ENCODE measurements at regions not wholly inside any gene's neighbourhood (a gene's known extent, or its start where the extent isn't known, plus 50 kb on each side); places are given as distances from the start of the nearest gene placed in this dataset.
"Not testable (repeated sequence)": the region's sequence is repeated elsewhere in the genome, so short reads cannot be mapped to it uniquely, and the experiment has no call there.

DNA sequence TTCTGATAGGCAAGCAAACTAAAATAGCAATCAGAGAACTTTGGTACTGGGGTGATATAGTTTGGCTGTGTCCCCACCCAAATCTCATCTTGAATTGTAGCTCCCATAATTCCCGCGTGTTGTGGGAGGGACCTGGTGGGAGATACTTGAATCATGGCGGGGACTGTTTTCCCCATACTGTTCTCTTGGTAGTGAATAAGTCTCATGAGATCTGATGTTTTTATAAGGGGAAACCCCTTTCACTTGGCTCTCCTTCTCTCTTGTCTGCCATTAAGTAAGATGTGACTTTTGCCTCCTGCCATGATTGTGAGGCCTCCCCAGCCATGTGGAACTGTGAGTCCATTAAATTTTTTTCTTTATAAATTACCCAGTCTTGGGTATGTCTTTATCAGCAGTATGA lies 62.6 kb upstream of the C1orf53 start:
- H3K9me3 ChIP-seq (ENCODE audit: control insufficient read depth in 2 of 2, insufficient read depth in 1 of 2, low read depth in 1 of 2, low read length in 1 of 2); H3K36me3 ChIP-seq (ENCODE audit: control insufficient read depth in 3 of 3, insufficient read depth in 2 of 3, low read depth in 1 of 3, low read length in 3 of 3); H3K27me3 ChIP-seq (ENCODE audit: control insufficient read depth in 3 of 3, insufficient read depth in 3 of 3, low read length in 3 of 3); H3K27ac ChIP-seq (ENCODE audit: low read depth in 1 of 3, low read length in 2 of 3); DNase-seq; H3K4me1 ChIP-seq (ENCODE audit: control insufficient read depth in 3 of 3, insufficient read depth in 2 of 3, low read depth in 1 of 3, low read length in 2 of 3); H3K4me3 ChIP-seq (ENCODE audit: low read depth in 1 of 3, low read length in 3 of 3); FAIRE-seq: not testable (repeated sequence)
- 86 to 93% (median 89%) methylated on average over 3 of the region's 3 CpGs for WGBS, 3 donors

DNA sequence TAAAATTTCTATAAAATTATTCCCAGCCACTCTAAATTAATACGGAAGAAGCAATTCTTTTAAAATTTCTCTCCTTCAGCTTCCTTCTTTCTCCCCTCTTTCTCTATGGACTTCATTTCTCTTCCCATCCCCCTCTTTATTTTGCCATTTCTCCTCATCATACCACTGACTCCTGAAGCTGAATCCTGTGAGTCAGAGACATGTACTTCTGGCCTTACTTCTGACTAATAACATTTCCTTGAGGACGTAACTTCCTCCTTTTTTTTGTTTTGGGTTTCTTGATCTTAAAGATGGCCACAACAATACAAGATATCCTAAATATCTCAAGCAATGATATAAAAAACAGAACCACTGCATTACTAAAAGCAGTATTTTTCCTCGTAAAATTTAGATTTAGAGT lies 63.6 kb upstream of the DENND1B start:
- FAIRE-seq = no peak
- 77 to 82% (median 80%) methylated on average over 3 of the region's 3 CpGs for WGBS, 3 donors

DNA sequence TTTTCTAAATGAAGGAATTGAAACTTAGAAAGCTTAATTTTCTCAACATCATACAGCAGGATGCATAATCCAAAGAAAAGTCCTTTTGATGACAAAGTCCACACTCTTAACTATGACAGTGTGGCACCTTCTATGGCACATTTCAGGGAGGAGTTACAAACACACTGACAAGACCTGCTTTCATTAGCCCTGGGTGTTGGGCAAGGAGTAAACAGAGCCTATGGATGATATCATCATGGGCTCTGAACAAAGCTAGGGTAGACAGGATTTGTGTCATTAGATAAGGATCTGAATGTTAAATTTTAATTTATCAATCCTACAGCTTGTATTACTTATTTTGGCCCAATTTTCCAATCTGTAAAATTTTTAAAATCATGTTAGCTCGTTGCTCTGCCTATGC lies 62.6 kb upstream of the DENND1B start:
- WGBS, 3 donors = 66 to 68% (median 67%) methylated on average over 1 of the region's 1 CpG

More for the DNA sequence above, 63.6 kb upstream of the DENND1B start:
- peak in 1 of 2 donors; percentile 14 for DNase-seq
- peaks cover 0 to 2% (median 0%) of the 10 kb centered on the region in 3 donors for H3K4me1 ChIP-seq (ENCODE audit: control insufficient read depth in 3 of 3, insufficient read depth in 2 of 3, low read depth in 1 of 3, low read length in 2 of 3)
- no peaks in the 10 kb centered on the region for H3K9me3 ChIP-seq (ENCODE audit: control insufficient read depth in 2 of 2, insufficient read depth in 1 of 2, low read depth in 1 of 2, low read length in 1 of 2)
- no peak overlapping the region for H3K27ac ChIP-seq (ENCODE audit: low read depth in 1 of 3, low read length in 2 of 3)
- no peaks in the 10 kb centered on the region for H3K36me3 ChIP-seq (ENCODE audit: control insufficient read depth in 3 of 3, insufficient read depth in 2 of 3, low read depth in 1 of 3, low read length in 3 of 3)
- no peaks in the 10 kb centered on the region for H3K27me3 ChIP-seq (ENCODE audit: control insufficient read depth in 3 of 3, insufficient read depth in 3 of 3, low read length in 3 of 3)
- no peak overlapping the region for H3K4me3 ChIP-seq (ENCODE audit: low read depth in 1 of 3, low read length in 3 of 3)

DNA sequence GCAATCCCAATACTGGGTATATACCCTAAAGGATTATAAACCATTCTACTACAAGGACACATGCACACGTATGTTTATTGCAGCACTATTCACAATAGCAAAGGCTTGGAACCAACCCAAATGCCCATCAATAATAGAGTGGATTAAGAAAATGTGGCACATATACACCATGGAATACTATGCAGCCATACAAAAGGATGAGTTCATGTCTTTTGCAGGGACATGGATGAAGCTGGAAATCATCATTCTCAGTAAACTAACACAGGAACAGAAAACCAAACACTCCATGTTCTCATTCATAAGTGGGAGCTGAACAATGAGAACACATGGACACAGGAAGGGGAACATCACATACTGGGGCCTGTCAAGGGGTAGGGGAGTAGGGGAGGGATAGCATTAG lies 61.1 kb upstream of the DENND1B start:
- not testable (repeated sequence) for H3K4me1 ChIP-seq (ENCODE audit: control insufficient read depth in 3 of 3, insufficient read depth in 2 of 3, low read depth in 1 of 3, low read length in 2 of 3); H3K9me3 ChIP-seq (ENCODE audit: control insufficient read depth in 2 of 2, insufficient read depth in 1 of 2, low read depth in 1 of 2, low read length in 1 of 2); H3K4me3 ChIP-seq (ENCODE audit: low read depth in 1 of 3, low read length in 3 of 3); DNase-seq; H3K27ac ChIP-seq (ENCODE audit: low read depth in 1 of 3, low read length in 2 of 3); H3K36me3 ChIP-seq (ENCODE audit: control insufficient read depth in 3 of 3, insufficient read depth in 2 of 3, low read depth in 1 of 3, low read length in 3 of 3); H3K27me3 ChIP-seq (ENCODE audit: control insufficient read depth in 3 of 3, insufficient read depth in 3 of 3, low read length in 3 of 3); FAIRE-seq
- WGBS, 3 donors = 79 to 88% (median 88%) methylated on average over 1 of the region's 1 CpG

More for the DNA sequence above, 62.6 kb upstream of the DENND1B start:
- Histone ChIP-seq H3K9me3 (ENCODE audit: control insufficient read depth in 2 of 2, insufficient read depth in 1 of 2, low read depth in 1 of 2, low read length in 1 of 2) (no peaks in the 10 kb centered on the region), H3K4me3 (ENCODE audit: low read depth in 1 of 3, low read length in 3 of 3) (no peak overlapping the region), H3K27ac (ENCODE audit: low read depth in 1 of 3, low read length in 2 of 3) (no peak overlapping the region), H3K4me1 (ENCODE audit: control insufficient read depth in 3 of 3, insufficient read depth in 2 of 3, low read depth in 1 of 3, low read length in 2 of 3) (peaks cover 0 to 2% (median 0%) of the 10 kb centered on the region in 3 donors), H3K27me3 (ENCODE audit: control insufficient read depth in 3 of 3, insufficient read depth in 3 of 3, low read length in 3 of 3) (no peaks in the 10 kb centered on the region), H3K36me3 (ENCODE audit: control insufficient read depth in 3 of 3, insufficient read depth in 2 of 3, low read depth in 1 of 3, low read length in 3 of 3) (no peaks in the 10 kb centered on the region)
- peak in 1 of 2 donors; percentile 64 for DNase-seq
- FAIRE-seq = no peak

DNA sequence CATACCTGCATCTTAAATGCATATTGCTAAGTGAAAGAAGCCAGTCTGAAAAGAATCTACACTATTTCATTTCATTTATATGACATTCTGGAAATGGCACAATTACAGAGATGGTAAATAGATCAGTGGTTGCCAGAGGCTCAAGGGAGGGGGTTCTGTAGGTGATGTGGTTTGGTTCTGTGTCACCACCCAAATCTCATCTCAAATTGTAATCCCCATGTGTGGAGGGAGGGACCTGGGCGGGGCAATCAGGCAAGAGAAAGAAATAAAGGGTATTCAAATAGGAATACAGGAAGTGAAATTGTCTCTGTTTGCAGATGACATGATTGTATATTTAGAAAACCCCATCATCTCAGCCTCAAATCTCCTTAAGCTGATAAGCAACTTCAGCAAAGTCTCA lies 53.7 kb upstream of the DENND1B start:
- not testable (repeated sequence) for H3K4me3 ChIP-seq (ENCODE audit: low read depth in 1 of 3, low read length in 3 of 3); H3K27me3 ChIP-seq (ENCODE audit: control insufficient read depth in 3 of 3, insufficient read depth in 3 of 3, low read length in 3 of 3); H3K27ac ChIP-seq (ENCODE audit: low read depth in 1 of 3, low read length in 2 of 3); H3K9me3 ChIP-seq (ENCODE audit: control insufficient read depth in 2 of 2, insufficient read depth in 1 of 2, low read depth in 1 of 2, low read length in 1 of 2); H3K4me1 ChIP-seq (ENCODE audit: control insufficient read depth in 3 of 3, insufficient read depth in 2 of 3, low read depth in 1 of 3, low read length in 2 of 3); FAIRE-seq; DNase-seq; H3K36me3 ChIP-seq (ENCODE audit: control insufficient read depth in 3 of 3, insufficient read depth in 2 of 3, low read depth in 1 of 3, low read length in 3 of 3)
- 69 to 88% (median 76%) methylated on average over 1 of the region's 1 CpG for WGBS, 3 donors

DNA sequence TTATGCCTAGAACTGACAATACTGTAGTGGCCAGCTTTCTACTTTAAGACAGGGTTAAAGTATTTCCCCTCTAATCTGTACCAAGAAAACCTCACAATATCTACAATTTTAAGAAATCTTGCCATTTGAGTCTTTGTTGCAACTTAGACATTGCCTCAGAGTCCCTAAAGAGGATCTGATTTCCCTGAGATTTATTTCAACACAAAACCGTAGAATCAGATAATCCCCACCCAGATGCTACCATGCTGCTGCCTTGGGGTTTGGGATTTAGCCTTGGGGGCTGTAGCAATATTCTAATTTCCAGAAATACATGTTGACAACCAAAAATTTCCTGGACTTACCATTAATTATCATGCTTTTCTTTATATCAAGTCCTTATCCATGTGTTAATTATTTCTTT lies 50.3 kb upstream of the DENND1B start:
- no peaks in the 10 kb centered on the region for H3K4me1 ChIP-seq (ENCODE audit: control insufficient read depth in 3 of 3, insufficient read depth in 2 of 3, low read depth in 1 of 3, low read length in 2 of 3)
- no peaks in the 10 kb centered on the region for H3K36me3 ChIP-seq (ENCODE audit: control insufficient read depth in 3 of 3, insufficient read depth in 2 of 3, low read depth in 1 of 3, low read length in 3 of 3)
- 84 to 89% (median 89%) methylated on average over 1 of the region's 1 CpG for WGBS, 3 donors
- no peak overlapping the region for H3K4me3 ChIP-seq (ENCODE audit: low read depth in 1 of 3, low read length in 3 of 3)
- H3K27me3 ChIP-seq (ENCODE audit: control insufficient read depth in 3 of 3, insufficient read depth in 3 of 3, low read length in 3 of 3) = no peaks in the 10 kb centered on the region
- DNase-seq = no peak
- no peak for FAIRE-seq
- H3K27ac ChIP-seq (ENCODE audit: low read depth in 1 of 3, low read length in 2 of 3) = no peak overlapping the region
- no peaks in the 10 kb centered on the region for H3K9me3 ChIP-seq (ENCODE audit: control insufficient read depth in 2 of 2, insufficient read depth in 1 of 2, low read depth in 1 of 2, low read length in 1 of 2)

Data from small intestine (tissue), 7 donors.